GM08714 (cell line): ENCODE measurements at regions not wholly inside any gene's neighbourhood (a gene's known extent, or its start where the extent isn't known, plus 50 kb on each side); places are given as distances from the start of the nearest gene placed in this dataset.

Experiments
- H3K4me3 ChIP-seq: fragments of 200-500 bp; sonication (Bioruptor generic); 2 replicates; pipeline ENCODE4 v1.5.1; 2014; ENCODE audit warnings: mild to moderate bottlenecking, low read length, inconsistent platforms
- ZNF274 ChIP-seq: IDR thresholded peaks from 2 replicates; pipeline ENCODE4 v1.6.1; 2012; ENCODE audit warnings: mild to moderate bottlenecking, low read depth, low read length

- H3K4me3 ChIP-seq: no peak overlapping the region
- TF ChIP-seq ZNF274: no peak
These were observed 282.5 kb downstream of the ETS1 start for GRCh38 chr11:128304666-128305485.

- no peak overlapping the region for H3K4me3 ChIP-seq
- no peak for TF ChIP-seq ZNF274
These were observed 283.2 kb downstream of the ETS1 start for GRCh38 chr11:128304116-128304515.

- TF ChIP-seq ZNF274: no peak
- no peak overlapping the region for H3K4me3 ChIP-seq
These were observed 284.0 kb downstream of the ETS1 start for GRCh38 chr11:128303383-128303782.

GRCh38 chr11:128302425-128303186, 284.8 kb downstream of the ETS1 start:
- no peak for TF ChIP-seq ZNF274
- H3K4me3 ChIP-seq: peak overlapping the region; percentile 18; the same call in 1 of the 2 replicates

GRCh38 chr11:128301756-128302155, 285.6 kb downstream of the ETS1 start:
- TF ChIP-seq ZNF274: no peak
- H3K4me3 ChIP-seq: no peak overlapping the region

GRCh38 chr11:128300785-128301184, 286.6 kb downstream of the ETS1 start:
- H3K4me3 ChIP-seq: no peak overlapping the region
- no peak for TF ChIP-seq ZNF274

- H3K4me3 ChIP-seq: no peak overlapping the region; the same call in 1 of the 2 replicates
- TF ChIP-seq ZNF274: no peak
These were observed 288.1 kb downstream of the ETS1 start for GRCh38 chr11:128299132-128299726.

- no peak for TF ChIP-seq ZNF274
- peak overlapping the region; percentile 24; the same call in 1 of the 2 replicates for H3K4me3 ChIP-seq
These were observed 289.1 kb downstream of the ETS1 start for GRCh38 chr11:128298271-128298670.

- no peak overlapping the region for H3K4me3 ChIP-seq
These were observed 289.6 kb downstream of the ETS1 start for GRCh38 chr11:128297805-128298204.

GRCh38 chr11:128297091-128297651, 290.2 kb downstream of the ETS1 start:
- no peak overlapping the region for H3K4me3 ChIP-seq
- TF ChIP-seq ZNF274: no peak

More at GRCh38 chr11:128297805-128298204, 289.6 kb downstream of the ETS1 start:
- TF ChIP-seq ZNF274: no peak

- TF ChIP-seq ZNF274: no peak
- no peak overlapping the region for H3K4me3 ChIP-seq
These were observed 292.7 kb downstream of the ETS1 start for GRCh38 chr11:128294671-128295050.

GRCh38 chr11:128294001-128294670, 293.2 kb downstream of the ETS1 start:
- no peak for TF ChIP-seq ZNF274
- H3K4me3 ChIP-seq: no peak overlapping the region

- H3K4me3 ChIP-seq: peak overlapping the region; percentile 19; the same call in 1 of the 2 replicates
These were observed 295.5 kb downstream of the ETS1 start for GRCh38 chr11:128291835-128292234.

GRCh38 chr11:128291007-128291406, 296.4 kb downstream of the ETS1 start:
- peak overlapping the region; percentile 46; the same call in 1 of the 2 replicates for H3K4me3 ChIP-seq
- TF ChIP-seq ZNF274: no peak

More at GRCh38 chr11:128291835-128292234, 295.5 kb downstream of the ETS1 start:
- TF ChIP-seq ZNF274: no peak
